ENCODE measurements at regions not wholly inside any gene's neighbourhood (a gene's known extent, or its start where the extent isn't known, plus 50 kb on each side); places are given as distances from the start of the nearest gene placed in this dataset.

DNA sequence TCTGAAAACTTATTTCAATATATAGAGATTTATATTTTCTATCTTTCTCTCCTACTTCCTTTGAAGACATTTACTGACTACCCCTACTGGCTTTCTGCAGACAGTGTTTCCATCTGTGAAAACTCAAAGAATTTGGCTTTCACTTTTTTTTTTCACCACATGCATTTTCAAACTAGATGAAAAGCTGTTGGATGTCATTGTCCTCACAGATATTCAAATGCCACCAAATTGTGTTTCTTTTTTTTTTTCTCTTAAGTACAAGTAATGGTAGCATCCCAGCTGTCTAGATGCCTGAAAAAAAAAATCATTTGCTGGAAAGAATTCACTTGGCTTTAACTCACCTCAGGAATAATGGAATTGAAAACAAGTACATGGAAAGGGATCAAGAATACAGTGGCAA, 2258.6 kb upstream of the ACO1 start:
- Histone ChIP-seq H3K27me3 (ENCODE audit: insufficient read depth, low read length) (no peaks in the 10 kb centered on the region), H3K9ac (ENCODE audit: low read length) (no peak overlapping the region), H2AFZ (ENCODE audit: low read depth, low read length, poor library complexity, severe bottlenecking) (no peak overlapping the region), H4K20me1 (ENCODE audit: insufficient read depth) (no peaks in the 10 kb centered on the region), H3K4me3 (replicated peaks in 1 of 2; ENCODE audit: low read depth in 1 of 2, low read length in 2 of 2) (no peak overlapping the region), H3K27ac (ENCODE audit: low read depth, low read length) (no peak overlapping the region), H3K4me2 (ENCODE audit: low read length) (no peak overlapping the region), H3K9me2 (ENCODE audit: insufficient read depth) (no peaks in the 10 kb centered on the region), H3K79me2 (ENCODE audit: insufficient read depth, low read length) (no peaks in the 10 kb centered on the region), H3K36me3 (ENCODE audit: control insufficient read depth in 1 of 2, insufficient read depth in 2 of 2, low read length in 2 of 2) (no peaks in the 10 kb centered on the region), H3K4me1 (ENCODE audit: control insufficient read depth in 1 of 2, insufficient read depth in 2 of 2, low read length in 2 of 2) (no peaks in the 10 kb centered on the region), H3K9me3 (ENCODE audit: control insufficient read depth in 1 of 2, insufficient read depth in 1 of 2, low read depth in 1 of 2, low read length in 2 of 2) (no peaks in the 10 kb centered on the region)
- DNase-seq (ENCODE audit: low read depth, low spot score), result no peak
- intact Hi-C loops (cut with micrococcal nuclease), result no loop called here
- no peak for TF ChIP-seq ELF1 (IDR thresholded peaks at IDR 0.05; ENCODE audit: borderline replicate concordance, low read depth)
- TF ChIP-seq CBX3 (IDR thresholded peaks at IDR 0.05; ENCODE audit: low read depth), result no peak
- no peak for TF ChIP-seq JUND (IDR thresholded peaks at IDR 0.05)
- TF ChIP-seq, protein P1, sequence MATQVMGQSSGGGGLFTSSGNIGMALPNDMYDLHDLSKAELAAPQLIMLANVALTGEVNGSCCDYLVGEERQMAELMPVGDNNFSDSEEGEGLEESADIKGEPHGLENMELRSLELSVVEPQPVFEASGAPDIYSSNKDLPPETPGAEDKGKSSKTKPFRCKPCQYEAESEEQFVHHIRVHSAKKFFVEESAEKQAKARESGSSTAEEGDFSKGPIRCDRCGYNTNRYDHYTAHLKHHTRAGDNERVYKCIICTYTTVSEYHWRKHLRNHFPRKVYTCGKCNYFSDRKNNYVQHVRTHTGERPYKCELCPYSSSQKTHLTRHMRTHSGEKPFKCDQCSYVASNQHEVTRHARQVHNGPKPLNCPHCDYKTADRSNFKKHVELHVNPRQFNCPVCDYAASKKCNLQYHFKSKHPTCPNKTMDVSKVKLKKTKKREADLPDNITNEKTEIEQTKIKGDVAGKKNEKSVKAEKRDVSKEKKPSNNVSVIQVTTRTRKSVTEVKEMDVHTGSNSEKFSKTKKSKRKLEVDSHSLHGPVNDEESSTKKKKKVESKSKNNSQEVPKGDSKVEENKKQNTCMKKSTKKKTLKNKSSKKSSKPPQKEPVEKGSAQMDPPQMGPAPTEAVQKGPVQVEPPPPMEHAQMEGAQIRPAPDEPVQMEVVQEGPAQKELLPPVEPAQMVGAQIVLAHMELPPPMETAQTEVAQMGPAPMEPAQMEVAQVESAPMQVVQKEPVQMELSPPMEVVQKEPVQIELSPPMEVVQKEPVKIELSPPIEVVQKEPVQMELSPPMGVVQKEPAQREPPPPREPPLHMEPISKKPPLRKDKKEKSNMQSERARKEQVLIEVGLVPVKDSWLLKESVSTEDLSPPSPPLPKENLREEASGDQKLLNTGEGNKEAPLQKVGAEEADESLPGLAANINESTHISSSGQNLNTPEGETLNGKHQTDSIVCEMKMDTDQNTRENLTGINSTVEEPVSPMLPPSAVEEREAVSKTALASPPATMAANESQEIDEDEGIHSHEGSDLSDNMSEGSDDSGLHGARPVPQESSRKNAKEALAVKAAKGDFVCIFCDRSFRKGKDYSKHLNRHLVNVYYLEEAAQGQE (IDR thresholded peaks at IDR 0.05; ENCODE audit: low read depth), result no peak
- no peak for TF ChIP-seq ZFX (IDR thresholded peaks at IDR 0.05)
- TF ChIP-seq POLR2AphosphoS5 (IDR thresholded peaks at IDR 0.05; ENCODE audit: low read depth, low read length), result no peak
- no peak for TF ChIP-seq ZNF274 (IDR thresholded peaks at IDR 0.05; ENCODE audit: low read depth, low read length)
- RAD21 ChIA-PET (ENCODE audit: low non-redundant PET in 1 of 2, low total read pairs in 2 of 2, uncharacterized antibody in 2 of 2, unreplicated experiment in 2 of 2), result no interaction called here
- CTCF ChIA-PET, result no interaction called here
- no peak for ATAC-seq
- POLR2A ChIA-PET, result no interaction called here
- BruUV-seq (replicated peaks), result no TSS peak

DNA sequence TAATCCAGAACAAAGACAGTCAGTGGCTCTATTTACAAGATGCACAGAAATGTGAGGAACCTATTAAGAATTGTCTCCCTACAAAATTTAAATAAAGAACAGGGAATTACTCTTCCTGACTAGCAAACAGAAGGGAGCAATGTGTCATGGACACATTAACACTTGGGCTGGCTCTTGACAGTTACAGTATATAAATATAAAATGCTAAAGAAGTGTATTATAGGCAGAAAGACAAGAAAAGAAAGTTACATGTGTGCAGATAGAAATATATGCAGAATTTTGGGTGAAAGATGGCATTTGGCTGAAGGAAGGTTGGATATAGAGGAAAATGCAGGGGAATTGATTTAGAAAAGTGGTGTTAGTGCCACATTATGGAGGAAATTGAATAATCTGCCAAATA, 2257.1 kb upstream of the ACO1 start:
- TF ChIP-seq RAD21 (IDR thresholded peaks at IDR 0.05; ENCODE audit: low read depth), result no peak
- TF ChIP-seq POLR2A (IDR thresholded peaks at IDR 0.05; ENCODE audit: borderline replicate concordance, extremely low read depth, insufficient read depth, insufficient read length), result no peak
- no peak for TF ChIP-seq CBX3 (IDR thresholded peaks at IDR 0.05; ENCODE audit: low read depth)
- TF ChIP-seq POLR2AphosphoS5 (IDR thresholded peaks at IDR 0.05; ENCODE audit: low read depth, low read length), result no peak
- TF ChIP-seq YY1 (IDR thresholded peaks at IDR 0.05; ENCODE audit: extremely low read depth, insufficient replicate concordance, low read depth, low read length), result no peak
- TF ChIP-seq SIN3A (IDR thresholded peaks at IDR 0.05; ENCODE audit: low read depth), result no peak
- TF ChIP-seq EGR1 (IDR thresholded peaks at IDR 0.05; ENCODE audit: low read depth), result no peak
- no peak for TF ChIP-seq ZNF274 (IDR thresholded peaks at IDR 0.05; ENCODE audit: low read depth, low read length)
- no peak for TF ChIP-seq SRF (IDR thresholded peaks at IDR 0.05; ENCODE audit: low read depth)
- TF ChIP-seq, protein P2, sequence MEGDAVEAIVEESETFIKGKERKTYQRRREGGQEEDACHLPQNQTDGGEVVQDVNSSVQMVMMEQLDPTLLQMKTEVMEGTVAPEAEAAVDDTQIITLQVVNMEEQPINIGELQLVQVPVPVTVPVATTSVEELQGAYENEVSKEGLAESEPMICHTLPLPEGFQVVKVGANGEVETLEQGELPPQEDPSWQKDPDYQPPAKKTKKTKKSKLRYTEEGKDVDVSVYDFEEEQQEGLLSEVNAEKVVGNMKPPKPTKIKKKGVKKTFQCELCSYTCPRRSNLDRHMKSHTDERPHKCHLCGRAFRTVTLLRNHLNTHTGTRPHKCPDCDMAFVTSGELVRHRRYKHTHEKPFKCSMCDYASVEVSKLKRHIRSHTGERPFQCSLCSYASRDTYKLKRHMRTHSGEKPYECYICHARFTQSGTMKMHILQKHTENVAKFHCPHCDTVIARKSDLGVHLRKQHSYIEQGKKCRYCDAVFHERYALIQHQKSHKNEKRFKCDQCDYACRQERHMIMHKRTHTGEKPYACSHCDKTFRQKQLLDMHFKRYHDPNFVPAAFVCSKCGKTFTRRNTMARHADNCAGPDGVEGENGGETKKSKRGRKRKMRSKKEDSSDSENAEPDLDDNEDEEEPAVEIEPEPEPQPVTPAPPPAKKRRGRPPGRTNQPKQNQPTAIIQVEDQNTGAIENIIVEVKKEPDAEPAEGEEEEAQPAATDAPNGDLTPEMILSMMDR (IDR thresholded peaks at IDR 0.05 in 2 of 3, conservative IDR thresholded peaks at IDR 0.05 in 1 of 3; ENCODE audit: borderline replicate concordance in 1 of 3, insufficient read depth in 1 of 3, low read depth in 2 of 3, low read length in 2 of 3), result no peak
- TF ChIP-seq SP1 (IDR thresholded peaks at IDR 0.05; ENCODE audit: low read depth), result no peak
- Histone ChIP-seq H3K27me3 (ENCODE audit: insufficient read depth, low read length) (no peaks in the 10 kb centered on the region), H3K9me3 (ENCODE audit: control insufficient read depth in 1 of 2, insufficient read depth in 1 of 2, low read depth in 1 of 2, low read length in 2 of 2) (no peaks in the 10 kb centered on the region), H3K79me2 (ENCODE audit: insufficient read depth, low read length) (no peaks in the 10 kb centered on the region), H3K9ac (ENCODE audit: low read length) (no peak overlapping the region), H4K20me1 (ENCODE audit: insufficient read depth) (no peaks in the 10 kb centered on the region), H3K4me3 (replicated peaks in 1 of 2; ENCODE audit: low read depth in 1 of 2, low read length in 2 of 2) (no peak overlapping the region), H3K9me2 (ENCODE audit: insufficient read depth) (no peaks in the 10 kb centered on the region), H3K36me3 (ENCODE audit: control insufficient read depth in 1 of 2, insufficient read depth in 2 of 2, low read length in 2 of 2) (no peaks in the 10 kb centered on the region), H3K27ac (ENCODE audit: low read depth, low read length) (no peak overlapping the region), H3K4me2 (ENCODE audit: low read length) (no peak overlapping the region), H3K4me1 (ENCODE audit: control insufficient read depth in 1 of 2, insufficient read depth in 2 of 2, low read length in 2 of 2) (no peaks in the 10 kb centered on the region), H2AFZ (ENCODE audit: low read depth, low read length, poor library complexity, severe bottlenecking) (no peak overlapping the region)
- intact Hi-C loops (cut with micrococcal nuclease), result no loop called here
- ChIA-PET CTCF (no interaction called here), POLR2A (no interaction called here), RAD21 (ENCODE audit: low non-redundant PET in 1 of 2, low total read pairs in 2 of 2, uncharacterized antibody in 2 of 2, unreplicated experiment in 2 of 2) (no interaction called here)
- no TSS peak for BruUV-seq (replicated peaks)
- DNase-seq (ENCODE audit: low read depth, low spot score) (no peak), ATAC-seq (no peak)
